ENCODE measurements at regions not wholly inside any gene's neighbourhood (a gene's known extent, or its start where the extent isn't known, plus 50 kb on each side); places are given as distances from the start of the nearest gene placed in this dataset.

- no peak for DNase-seq (ENCODE audit: extremely low read depth, low read depth)
Observed at GRCh38 chr2:181374781-181375675, 82.2 kb upstream of the ITGA4 start.

GRCh38 chr2:181376442-181376841, 80.7 kb upstream of the ITGA4 start:
- no peak for DNase-seq (ENCODE audit: extremely low read depth, low read depth)

GRCh38 chr2:181376999-181377398, 80.2 kb upstream of the ITGA4 start:
- DNase-seq (ENCODE audit: extremely low read depth, low read depth), result no peak

GRCh38 chr2:181378491-181378890, 78.7 kb upstream of the ITGA4 start:
- no peak for DNase-seq (ENCODE audit: extremely low read depth, low read depth)

GRCh38 chr2:181380581-181380980, 76.6 kb upstream of the ITGA4 start:
- DNase-seq (ENCODE audit: extremely low read depth, low read depth), result no peak

GRCh38 chr2:181384923-181385322, 72.3 kb upstream of the ITGA4 start:
- DNase-seq (ENCODE audit: extremely low read depth, low read depth), result no peak

- DNase-seq (ENCODE audit: extremely low read depth, low read depth), result no peak
Observed at GRCh38 chr2:181389524-181389923, 67.7 kb upstream of the ITGA4 start.

- DNase-seq (ENCODE audit: extremely low read depth, low read depth), result peak; percentile 6
Observed at GRCh38 chr2:181393472-181393871, 63.7 kb upstream of the ITGA4 start.

GRCh38 chr2:181394741-181395437, 62.3 kb upstream of the ITGA4 start:
- DNase-seq (ENCODE audit: extremely low read depth, low read depth), result no peak

GRCh38 chr2:181395851-181396250, 61.3 kb upstream of the ITGA4 start:
- DNase-seq (ENCODE audit: extremely low read depth, low read depth), result no peak

GRCh38 chr2:181396256-181397123, 60.7 kb upstream of the ITGA4 start:
- no peak for DNase-seq (ENCODE audit: extremely low read depth, low read depth)

GRCh38 chr2:181397331-181397730, 59.9 kb upstream of the ITGA4 start:
- DNase-seq (ENCODE audit: extremely low read depth, low read depth), result no peak

- DNase-seq (ENCODE audit: extremely low read depth, low read depth), result no peak
Observed at GRCh38 chr2:181398000-181398399, 59.2 kb upstream of the ITGA4 start.

- no peak for DNase-seq (ENCODE audit: extremely low read depth, low read depth)
Observed at GRCh38 chr2:181399027-181399426, 58.2 kb upstream of the ITGA4 start.

GRCh38 chr2:181404472-181404871, 52.7 kb upstream of the ITGA4 start:
- no peak for DNase-seq (ENCODE audit: extremely low read depth, low read depth)

GRCh38 chr2:181407171-181407570, 50.0 kb upstream of the ITGA4 start:
- no peak for DNase-seq (ENCODE audit: extremely low read depth, low read depth)

Small RNA genes in the stretch of these regions (small RNA-seq; reads per million reads assigned to genes)
- 0 reads per million in 2 experiments for gene MIR4437

All from NCI-H460 (cell line).